ENCODE measurements at regions not wholly inside any gene's neighbourhood (a gene's known extent, or its start where the extent isn't known, plus 50 kb on each side); places are given as distances from the start of the nearest gene placed in this dataset.
A peak's percentile ranks its signal among the peaks of the same experiment; 100 is the strongest.

GRCh38 chr12:75892731-75893408 is 138.7 kb downstream of the PHLDA1 start (continued):
- TF ChIP-seq GATA2 (CRISPR knock-in tag; IDR thresholded peaks at IDR 0.05) (peak; percentile 99), ZNF436 (CRISPR knock-in tag; IDR thresholded peaks at IDR 0.05) (no peak), FOXA1 (IDR thresholded peaks at IDR 0.05; ENCODE audit: borderline replicate concordance) (no peak), HDAC8 (tag; IDR thresholded peaks at IDR 0.05) (no peak), NFE2L1 (tag; IDR thresholded peaks at IDR 0.05; ENCODE audit: borderline replicate concordance, low read depth) (no peak), PRDM10 (IDR thresholded peaks at IDR 0.05; ENCODE audit: partially characterized antibody) (peak; percentile 72), ZFX (CRISPR knock-in tag; IDR thresholded peaks at IDR 0.05) (peak; percentile 41; the same call in 1 of the 2 replicates), PHB2 (IDR thresholded peaks at IDR 0.05; ENCODE audit: low read depth) (peak; percentile 97), CSDE1 (IDR thresholded peaks at IDR 0.05) (no peak), ZSCAN29 (IDR thresholded peaks at IDR 0.05) (no peak), MLX (CRISPR knock-in tag; conservative IDR thresholded peaks at IDR 0.05) (no peak), ZSCAN32 (CRISPR knock-in tag; IDR thresholded peaks at IDR 0.05) (no peak), ZNF174 (CRISPR knock-in tag; IDR thresholded peaks at IDR 0.05) (no peak), IRF2 (CRISPR knock-in tag; IDR thresholded peaks at IDR 0.05) (no peak), ARID1B (IDR thresholded peaks at IDR 0.05) (peak; percentile 99), C11orf30 (IDR thresholded peaks at IDR 0.05; ENCODE audit: low read depth) (no peak), SIN3B (IDR thresholded peaks at IDR 0.05; ENCODE audit: low read depth) (no peak), ASH1L (IDR thresholded peaks at IDR 0.05; ENCODE audit: borderline replicate concordance, low read depth, partially characterized antibody) (peak; percentile 13), HDGF (IDR thresholded peaks at IDR 0.05) (no peak), E2F3 (CRISPR knock-in tag; IDR thresholded peaks at IDR 0.05) (0 out of 2 replicates have a peak, but pooled peaks have one; percentile 23), GTF2A2 (tag; IDR thresholded peaks at IDR 0.05) (no peak), KDM4B (IDR thresholded peaks at IDR 0.05; ENCODE audit: borderline replicate concordance in 2 of 2, low read depth in 1 of 2) (no peak), ZNF449 (CRISPR knock-in tag; IDR thresholded peaks at IDR 0.05) (0 out of 2 replicates have a peak, but pooled peaks have one; percentile 18), CBX8 (IDR thresholded peaks at IDR 0.05; ENCODE audit: borderline replicate concordance, extremely low read depth, low read depth, low read length, poor library complexity, severe bottlenecking) (no peak), KHSRP (IDR thresholded peaks at IDR 0.05) (peak; percentile 80), NCOA1 (IDR thresholded peaks at IDR 0.05; ENCODE audit: low read depth) (peak; percentile 91)
